K562 (cell line): ENCODE measurements at regions not wholly inside any gene's neighbourhood (a gene's known extent, or its start where the extent isn't known, plus 50 kb on each side); places are given as distances from the start of the nearest gene placed in this dataset.

Experiments used
- ATAC-seq: fragments of 200-7000 bp; cut with Tn5 transposase; 3 replicates; pipeline ENCODE4 v1.9.1; 2020; ENCODE audit warnings: moderate library complexity
- BruUV-seq: library from RNA; stranded (reverse); fragments of 400-500 nt; replicated peaks from 2 replicates; lab custom pipeline; 2021; lab: Mats Ljungman, UMichigan
- CTCF ChIA-PET: fragments of 300-600 bp; formaldehyde crosslinking; extraction: SDS; loops from one replicate; lab custom pipeline; 2021; ENCODE audit warnings: low intra/inter-chr PET ratio; lab: Yijun Ruan, JAX
- POLR2A ChIA-PET: fragments of 300-600, 350-650 bp; sonication (Branson Sonifier 250); formaldehyde crosslinking; extraction: SDS; loops from one replicate; lab custom pipeline; 2021; ENCODE audit warnings: antibody characterized with exemption, inconsistent platforms; lab: Yijun Ruan, JAX
- DNase-seq, 4 experiments: peaks; one replicate each; pipeline versions ENCODE4 v3.0.0 to v3.0.0-alpha.2; 2011 to 2018; ENCODE audit warnings: low spot score in 3 of 4, mixed read lengths in 3 of 4; ENCODE audit errors: extremely low read depth in 1 of 4
- FAIRE-seq: peaks from 2 replicates; lab custom pipeline; 2011; peaks lifted over from hg19 to GRCh38; lab: Jason Lieb, UNC
- H2AFZ ChIP-seq: 2 replicates; pipeline ENCODE4 v1.6.0; 2011; ENCODE audit warnings: low read depth, low read length, control low read depth, inconsistent platforms
- H3K27ac ChIP-seq: fragments of 200-600 bp; 3 replicates; pipeline ENCODE4 v1.8.0; 2011; ENCODE audit warnings: low read depth, mild to moderate bottlenecking, control low read depth, inconsistent platforms, low read length, moderate library complexity, mixed read lengths; ENCODE audit errors: extremely low read depth
- H3K27me3 ChIP-seq, 2 experiments: fragments of 300-600 bp in 1 of 2; 2 replicates in 1 of 2; 3 replicates in 1 of 2; pipeline versions ENCODE4 v1.6.0 to v1.8.0; 2011; ENCODE audit warnings: inconsistent platforms in 2 of 2, low read length in 2 of 2, mild to moderate bottlenecking in 1 of 2, mixed read lengths in 1 of 2, moderate library complexity in 1 of 2; ENCODE audit not compliant: control insufficient read depth in 2 of 2, insufficient read depth in 2 of 2
- H3K36me3 ChIP-seq: fragments of 300-600 bp; 3 replicates; pipeline ENCODE4 v1.8.0; 2011; ENCODE audit warnings: mild to moderate bottlenecking, low read length, inconsistent platforms; ENCODE audit not compliant: control insufficient read depth, insufficient read depth
- H3K4me1 ChIP-seq, 2 experiments: fragments of 200-600 bp in 1 of 2; replicated peaks in 1 of 2; 2 replicates in 1 of 2; 3 replicates in 1 of 2; pipeline versions ENCODE4 v1.5.1 to v1.8.0; 2011; ENCODE audit warnings: inconsistent platforms in 2 of 2, low read length in 2 of 2, mild to moderate bottlenecking in 1 of 2, mixed read lengths in 1 of 2, moderate library complexity in 1 of 2; ENCODE audit not compliant: control insufficient read depth in 2 of 2, insufficient read depth in 2 of 2
- H3K4me2 ChIP-seq: 2 replicates; pipeline ENCODE4 v1.6.1; 2011; ENCODE audit warnings: low read length, control low read depth, inconsistent platforms, mixed read lengths; ENCODE audit not compliant: insufficient read depth
- H3K4me3 ChIP-seq: fragments of 200-600 bp; sonication (generic), shearing (Covaris generic); 2 replicates; pipeline ENCODE4 v1.5.1; 2016; ENCODE audit warnings: control low read depth, inconsistent platforms
- H3K79me2 ChIP-seq: fragments of 200-600 bp; 3 replicates; pipeline ENCODE4 v1.8.0; 2011; ENCODE audit warnings: low read length, inconsistent platforms; ENCODE audit not compliant: control insufficient read depth, insufficient read depth
- H3K9ac ChIP-seq, 2 experiments: 2 replicates each; pipeline versions ENCODE4 v1.6.0 to v1.6.1; 2011; ENCODE audit warnings: low read depth in 2 of 2, low read length in 2 of 2, control low read depth in 1 of 2, inconsistent platforms in 1 of 2, mild to moderate bottlenecking in 1 of 2, mixed read lengths in 1 of 2; ENCODE audit not compliant: insufficient read depth in 1 of 2
- H3K9me1 ChIP-seq: one replicate; pipeline ENCODE4 v1.6.0; 2011; ENCODE audit warnings: inconsistent platforms, mild to moderate bottlenecking, low read length, moderate library complexity; ENCODE audit not compliant: control insufficient read depth, insufficient read depth
- H3K9me3 ChIP-seq: replicated peaks from 2 replicates; pipeline ENCODE4 v1.5.1; 2011; ENCODE audit warnings: low read depth, low read length, inconsistent platforms; ENCODE audit not compliant: control insufficient read depth, insufficient read depth
- H4K20me1 ChIP-seq: replicated peaks from 2 replicates; pipeline ENCODE4 v1.6.1; 2011; ENCODE audit warnings: low read length, inconsistent platforms, mixed read lengths; ENCODE audit not compliant: control insufficient read depth, insufficient read depth
- FOXK1 ChIP-seq: sonication (generic); formaldehyde crosslinking; IDR thresholded peaks from 2 replicates; pipeline ENCODE4 v1.8.0; 2022; ENCODE audit warnings: missing genetic modification reagents, mild to moderate bottlenecking, borderline replicate concordance
- GTF2A2 ChIP-seq: IDR thresholded peaks from 2 replicates; pipeline ENCODE4 v1.6.1; 2016; ENCODE audit warnings: mild to moderate bottlenecking, missing genetic modification characterization, missing compliant biosample characterization
- GTF2B ChIP-seq: IDR thresholded peaks from 2 replicates; pipeline ENCODE4 v1.6.1; 2011; ENCODE audit not compliant: insufficient read length; ENCODE audit errors: extremely low read depth
- MAFF ChIP-seq: IDR thresholded peaks from 2 replicates; pipeline ENCODE4 v1.6.1; 2012; ENCODE audit warnings: low read length, improper control_type of control experiment
- MAFG ChIP-seq: fragments of 450-650 bp; conservative IDR thresholded peaks from 2 replicates; pipeline ENCODE4 v1.6.1; 2016; ENCODE audit warnings: missing genetic modification characterization, missing compliant biosample characterization
- NFIC ChIP-seq: fragments of 450-650 bp; IDR thresholded peaks from 2 replicates; pipeline ENCODE4 v1.6.1; 2017; ENCODE audit warnings: mild to moderate bottlenecking, inconsistent platforms
- OTX1 ChIP-seq: fragments of 450-650 bp; formaldehyde crosslinking; IDR thresholded peaks from 2 replicates; pipeline ENCODE4 v1.4.0; 2022; ENCODE audit warnings: mild to moderate bottlenecking
- SMAD1 ChIP-seq: fragments of 150-350 bp; IDR thresholded peaks from 2 replicates; pipeline ENCODE4 v1.6.1; 2014; ENCODE audit warnings: low read length, low read depth; ENCODE audit not compliant: partially characterized antibody
- ZC3H8 ChIP-seq: fragments of 450-650 bp; IDR thresholded peaks from 2 replicates; pipeline ENCODE4 v1.6.1; 2017
- ZNF316 ChIP-seq: fragments of 450-650 bp; IDR thresholded peaks from 2 replicates; pipeline ENCODE4 v1.6.1; 2016
- ZZZ3 ChIP-seq: fragments of 450-650 bp; IDR thresholded peaks from 2 replicates; pipeline ENCODE4 v1.6.1; 2016; ENCODE audit warnings: antibody characterized with exemption, mild to moderate bottlenecking, moderate library complexity
- WGBS: fragments of 100-300 bp; shearing (Covaris generic); methylation state at CpG from one replicate; pipeline ENCODE4 v1.1.6; 2016; ENCODE audit warnings: low coverage, mixed read lengths; ENCODE audit not compliant: insufficient coverage; ENCODE audit errors: missing lambda C conversion rate; 5-methylcytosine and 5-hydroxymethylcytosine counted together
- in situ Hi-C: fragments of 300-500 bp; cut with MboI; formaldehyde crosslinking; loops from 4 replicates; pipeline ENCODE4 v1.15.0; 2018; ENCODE audit warnings: inconsistent platforms, mixed read lengths
- intact Hi-C: fragments of 100-400 bp; cut with micrococcal nuclease; formaldehyde crosslinking; loops from 2 replicates; pipeline ENCODE4 v1.14.2; 2022

GRCh38 chr12:127209318-127209717 lies 1057.7 kb upstream of the TMEM132C start:
- TF ChIP-seq NFIC (peak; percentile 28; the same call in 1 of the 2 replicates), FOXK1 (CRISPR knock-in tag) (no peak)
- TF ChIP-seq, all 486 proteins: peak for 1
- Histone ChIP-seq H3K36me3 (no peaks in the 10 kb centered on the region), H2AFZ (no peak overlapping the region), H3K9me3 (no peaks in the 10 kb centered on the region), H3K27me3 (no peaks in the 10 kb centered on the region), H3K4me1 (no peaks in the 10 kb centered on the region), H3K9ac (no peak overlapping the region), H3K4me2 (no peak overlapping the region), H3K27ac (no peak overlapping the region), H3K9me1 (no peaks in the 10 kb centered on the region), H3K4me3 (no peak overlapping the region), H4K20me1 (no peaks in the 10 kb centered on the region), H3K79me2 (no peaks in the 10 kb centered on the region)
- intact Hi-C loops: no loop called here
- no peak for ATAC-seq
- no peak for FAIRE-seq
- 18% methylated on average over 2 of the region's 2 CpGs for WGBS
- no TSS peak for BruUV-seq
- ChIA-PET CTCF (no interaction called here), POLR2A (no interaction called here)
- in situ Hi-C loops: no loop called here
- DNase-seq: no peak

- in situ Hi-C loops (no loop called here), intact Hi-C loops (no loop called here)
- no peak for DNase-seq
- Histone ChIP-seq H3K4me2 (no peak overlapping the region), H3K27ac (no peak overlapping the region), H2AFZ (no peak overlapping the region), H3K9me1 (no peaks in the 10 kb centered on the region), H4K20me1 (no peaks in the 10 kb centered on the region), H3K4me3 (no peak overlapping the region), H3K27me3 (no peaks in the 10 kb centered on the region; a peak in 1 of 5 replicates), H3K4me1 (no peaks in the 10 kb centered on the region; a peak in 1 of 5 replicates), H3K9ac (no peak overlapping the region), H3K79me2 (no peaks in the 10 kb centered on the region), H3K36me3 (no peaks in the 10 kb centered on the region)
- no peak for ATAC-seq
- ChIA-PET POLR2A (no interaction called here), CTCF (no interaction called here)
- no peak for FAIRE-seq
- BruUV-seq: no TSS peak
- TF ChIP-seq ZZZ3 (no peak), SMAD1 (no peak), MAFG (tag) (0 out of 2 replicates have a peak, but pooled peaks have one; percentile 13), ZNF316 (peak; percentile 48), GTF2A2 (tag) (no peak), MAFF (0 out of 2 replicates have a peak, but pooled peaks have one; percentile 24), GTF2B (no peak), ZC3H8 (no peak), OTX1 (no peak)
- TF ChIP-seq, all 486 proteins: peak for 3
- 0% methylated on average over 3 of the region's 3 CpGs for WGBS
- H3K9me3 ChIP-seq: no peaks in the 10 kb centered on the region
Measured at GRCh38 chr12:127214186-127214585, 1052.8 kb upstream of the TMEM132C start.
